Cerebellar nuclear complex (tissue), 1 donor: ENCODE measurements at regions not wholly inside any gene's neighbourhood (a gene's known extent, or its start where the extent isn't known, plus 50 kb on each side); places are given as distances from the start of the nearest gene placed in this dataset.
"Not testable (repeated sequence)": the region's sequence is repeated elsewhere in the genome, so short reads cannot be mapped to it uniquely, and the experiment has no call there.

ENCODE experiments used
- DNase-seq, 2 experiments: peaks; one replicate each; lab custom pipeline; 2025; lab: John Stamatoyannopoulos, UW

DNA sequence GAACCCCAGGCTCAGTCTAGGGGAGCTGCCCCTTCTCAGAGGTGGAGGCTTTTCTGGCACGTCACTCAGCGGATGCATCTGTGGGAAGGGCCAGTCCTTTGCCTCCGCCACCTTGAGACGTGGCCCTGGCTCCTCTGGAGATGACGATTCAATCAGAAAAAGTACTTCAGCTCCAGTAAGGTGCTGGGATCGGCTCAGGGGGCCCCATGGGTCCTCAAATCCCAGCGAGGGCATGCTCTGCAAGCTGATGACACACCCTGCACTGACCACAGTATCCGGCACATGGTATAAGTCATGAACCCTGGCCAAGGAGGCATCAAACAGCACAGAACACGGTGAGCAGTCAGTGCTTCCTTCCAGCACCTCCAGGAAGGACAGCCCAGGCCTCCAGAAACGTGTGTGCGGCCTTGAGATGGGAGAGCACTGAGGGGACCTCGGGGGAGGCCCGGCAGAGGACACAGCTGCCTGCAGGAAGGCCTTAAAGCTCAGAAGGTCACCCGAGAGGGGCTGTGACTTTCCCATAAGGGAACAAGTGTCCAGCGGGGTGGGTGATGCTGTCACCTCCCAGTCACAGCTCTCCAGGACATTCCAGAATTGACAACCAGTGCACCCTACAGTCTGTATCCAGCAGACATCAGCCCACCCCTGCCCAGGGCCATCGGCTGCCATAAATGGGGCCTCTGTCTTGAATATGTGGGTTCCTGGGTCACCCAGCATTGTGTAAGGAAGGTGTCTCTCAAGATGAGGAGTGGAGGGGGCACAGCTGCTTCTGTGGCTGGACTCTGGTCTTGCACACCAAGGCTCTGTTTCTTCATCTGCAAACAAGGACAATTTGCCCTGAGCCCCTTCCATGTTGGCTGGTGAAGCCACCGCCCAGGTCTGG is 205.8 kb downstream of the NDUFA10 start:
- DNase-seq, result no peak

DNA sequence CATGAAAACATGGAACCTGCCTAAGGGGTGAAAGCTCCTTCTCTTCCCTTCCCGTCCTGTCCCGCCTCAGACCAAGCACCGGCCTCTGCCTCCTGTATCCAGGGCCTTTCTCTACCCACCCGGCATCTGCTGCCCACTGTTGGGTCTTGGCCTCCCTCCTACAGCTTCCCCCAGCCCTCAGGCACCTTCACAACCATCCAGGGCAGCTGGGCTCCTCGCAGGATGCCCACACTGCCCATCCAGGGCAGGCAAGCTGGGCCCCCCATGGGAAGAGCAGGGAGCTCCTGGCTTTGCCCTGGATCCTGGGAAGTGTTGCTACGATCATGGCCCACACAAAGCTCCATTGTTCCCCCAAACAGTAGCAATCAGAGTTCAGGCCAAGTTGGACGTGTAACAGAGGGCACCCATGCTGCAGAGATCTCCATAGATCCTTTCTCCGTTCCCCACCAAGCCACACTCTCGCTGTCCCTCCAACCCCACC is 206.6 kb downstream of the NDUFA10 start:
- DNase-seq, result no peak

DNA sequence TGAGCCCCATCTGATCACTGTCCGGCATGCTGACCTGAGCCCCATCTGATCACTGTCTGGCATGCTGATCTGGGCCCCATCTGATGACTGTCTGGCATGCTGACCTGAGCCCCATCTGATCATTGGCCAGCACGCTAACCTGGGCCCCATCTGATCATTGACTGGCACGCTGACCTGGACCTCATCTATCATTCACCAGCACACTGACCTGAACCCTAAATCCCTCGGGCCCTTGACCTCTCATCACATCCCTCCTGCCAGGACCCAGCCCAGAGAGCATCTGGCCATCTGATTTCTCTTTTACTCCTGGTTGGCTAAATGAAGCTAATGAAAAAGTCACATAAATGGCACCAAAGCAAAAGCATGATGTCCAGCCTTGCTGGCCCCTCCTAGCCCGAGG is 207.1 kb downstream of the NDUFA10 start:
- DNase-seq, result no peak

DNA sequence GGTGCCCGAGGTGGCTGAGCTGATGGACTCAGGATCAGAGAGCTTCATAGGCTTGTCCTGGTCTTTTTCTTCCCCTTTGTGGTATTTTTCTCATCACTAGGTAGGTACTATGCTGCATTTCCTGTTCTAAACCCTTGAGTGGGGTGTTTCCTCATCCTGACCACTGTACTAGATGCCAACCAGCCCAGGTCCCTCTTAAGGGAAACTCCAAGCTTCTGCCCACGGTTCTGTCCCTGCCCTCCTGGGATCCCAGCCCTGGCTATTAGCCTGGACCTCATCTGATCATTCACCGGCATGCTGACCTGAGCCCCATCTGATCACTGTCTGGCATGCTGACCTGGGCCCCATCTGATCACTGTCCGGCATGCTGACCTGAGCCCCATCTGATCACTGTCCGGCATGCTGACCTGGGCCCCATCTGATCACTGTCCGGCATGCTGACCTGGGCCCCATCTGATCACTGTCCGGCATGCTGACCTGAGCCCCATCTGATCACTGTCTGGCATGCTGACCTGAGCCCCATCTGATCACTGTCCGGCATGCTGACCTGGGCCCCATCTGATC is 207.6 kb downstream of the NDUFA10 start:
- DNase-seq, result not testable (repeated sequence)

- no peak for DNase-seq
Measured at GRCh38 chr2:239816576-239817467, 208.3 kb downstream of the NDUFA10 start.

GRCh38 chr2:239815671-239816070 is 209.5 kb downstream of the NDUFA10 start:
- no peak for DNase-seq

DNA sequence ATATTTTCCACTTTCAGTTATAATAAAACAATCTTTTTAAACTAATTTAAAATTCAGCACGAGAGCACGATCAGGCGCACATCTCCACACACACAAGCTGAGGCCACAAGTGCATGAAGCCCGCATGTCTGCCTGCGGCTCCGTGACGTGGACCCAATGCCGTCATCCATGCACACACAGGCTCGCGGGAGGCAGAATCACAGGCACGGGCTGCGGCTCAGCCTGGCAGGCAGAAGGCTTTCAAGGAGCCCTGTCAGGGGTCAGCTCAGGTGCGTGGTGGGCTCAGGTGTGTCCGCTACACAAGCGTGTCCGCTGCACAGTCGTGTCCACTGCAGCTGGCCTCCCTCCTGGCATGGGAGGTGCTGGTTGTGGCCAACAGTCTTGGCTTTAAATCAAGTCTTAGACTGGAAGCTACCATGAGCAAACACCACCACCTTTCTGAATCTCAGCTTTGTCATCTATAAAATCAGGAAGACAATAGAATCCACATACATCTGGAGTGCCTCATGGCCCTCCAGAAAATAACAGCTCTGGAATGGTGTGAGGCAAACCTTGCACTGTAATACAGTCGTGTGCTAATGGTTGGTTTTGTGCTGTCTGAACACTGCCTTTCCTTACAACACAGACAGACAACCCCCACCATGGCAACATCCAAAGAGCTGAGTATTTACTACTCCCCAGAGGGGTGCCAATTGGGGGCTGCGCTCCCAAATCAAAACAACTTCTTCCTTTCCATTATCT is 210.1 kb downstream of the NDUFA10 start:
- no peak for DNase-seq

DNA sequence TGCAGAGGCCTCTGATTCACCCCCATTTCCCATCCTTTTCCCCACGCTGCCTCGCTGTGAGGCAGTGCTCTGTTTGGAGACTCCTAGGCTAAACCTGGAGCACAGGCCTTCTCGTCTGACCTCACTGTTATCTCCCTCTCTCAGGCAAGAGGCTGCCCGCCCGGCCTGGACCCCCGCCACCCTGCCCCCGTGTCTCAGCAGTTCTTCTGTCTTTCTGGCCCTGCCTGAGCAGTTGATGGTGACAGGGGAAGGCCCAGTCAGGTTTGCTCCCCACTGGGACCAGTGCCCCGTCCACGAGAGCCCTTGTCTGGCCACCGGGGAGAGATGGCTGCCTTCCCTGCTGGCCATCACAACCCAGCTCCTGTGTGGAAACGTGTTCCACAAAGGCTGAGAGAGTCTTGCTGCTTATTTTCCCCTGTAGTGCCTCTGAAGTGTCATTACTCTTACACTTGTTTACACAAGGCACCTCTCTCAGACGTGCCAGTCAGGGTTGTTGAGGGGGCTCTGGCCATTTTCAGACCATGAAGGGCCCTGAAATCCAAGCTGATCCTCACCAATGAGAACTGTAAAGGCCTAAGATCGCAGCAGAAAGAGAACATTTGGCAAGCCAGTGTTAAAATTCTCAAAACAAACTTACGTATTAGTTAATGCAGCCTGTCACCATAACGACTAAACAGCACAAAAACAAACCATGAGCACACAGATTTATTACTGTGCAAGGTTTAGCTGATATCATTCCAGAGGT is 210.9 kb downstream of the NDUFA10 start:
- DNase-seq, result no peak

- DNase-seq, result no peak
Measured at GRCh38 chr2:239813261-239814115, 211.7 kb downstream of the NDUFA10 start.

GRCh38 chr2:239811806-239812560 is 213.2 kb downstream of the NDUFA10 start:
- DNase-seq, result no peak

- DNase-seq, result no peak
Measured at GRCh38 chr2:239811111-239811781, 213.9 kb downstream of the NDUFA10 start.

DNA sequence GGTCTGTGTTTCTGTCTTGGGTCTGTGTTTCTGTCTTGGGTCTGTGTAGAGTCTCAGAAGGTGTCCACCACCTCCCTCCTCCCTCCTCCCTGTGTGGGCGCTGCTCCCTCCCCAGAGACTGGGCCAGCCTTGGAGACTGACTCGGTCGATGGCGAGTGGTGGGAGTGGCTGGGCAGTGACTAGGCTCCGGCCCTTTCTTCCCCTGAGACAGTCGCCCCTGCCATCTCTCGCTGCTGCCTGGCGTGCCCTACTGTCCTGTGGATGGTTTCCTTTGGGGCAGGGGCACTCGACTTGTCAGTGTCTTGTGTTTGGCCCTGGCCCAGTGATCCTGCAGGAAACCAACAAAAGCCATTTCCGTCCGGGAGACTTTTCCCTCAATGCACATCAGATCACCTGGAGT is 215.8 kb downstream of the NDUFA10 start:
- no peak for DNase-seq

DNA sequence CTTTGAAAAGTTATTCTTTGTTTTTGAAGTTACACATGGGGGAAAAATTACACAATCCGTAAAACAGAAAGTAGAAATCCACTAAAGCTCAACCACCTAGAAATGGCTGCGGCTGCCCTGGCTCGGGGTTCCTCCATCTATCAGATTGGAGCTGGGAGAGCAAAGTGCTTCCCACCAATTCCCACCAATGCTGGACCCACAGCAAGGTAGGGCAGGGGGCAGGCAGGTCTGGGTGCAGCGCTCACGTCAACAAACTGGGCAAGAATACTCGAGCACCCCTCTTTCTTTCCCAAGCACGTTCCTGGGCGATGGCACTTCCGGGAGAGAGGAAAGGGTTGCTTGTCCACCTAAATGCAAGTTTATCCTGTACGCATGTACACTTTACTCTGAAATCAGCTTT is 217.6 kb downstream of the NDUFA10 start:
- no peak for DNase-seq

DNA sequence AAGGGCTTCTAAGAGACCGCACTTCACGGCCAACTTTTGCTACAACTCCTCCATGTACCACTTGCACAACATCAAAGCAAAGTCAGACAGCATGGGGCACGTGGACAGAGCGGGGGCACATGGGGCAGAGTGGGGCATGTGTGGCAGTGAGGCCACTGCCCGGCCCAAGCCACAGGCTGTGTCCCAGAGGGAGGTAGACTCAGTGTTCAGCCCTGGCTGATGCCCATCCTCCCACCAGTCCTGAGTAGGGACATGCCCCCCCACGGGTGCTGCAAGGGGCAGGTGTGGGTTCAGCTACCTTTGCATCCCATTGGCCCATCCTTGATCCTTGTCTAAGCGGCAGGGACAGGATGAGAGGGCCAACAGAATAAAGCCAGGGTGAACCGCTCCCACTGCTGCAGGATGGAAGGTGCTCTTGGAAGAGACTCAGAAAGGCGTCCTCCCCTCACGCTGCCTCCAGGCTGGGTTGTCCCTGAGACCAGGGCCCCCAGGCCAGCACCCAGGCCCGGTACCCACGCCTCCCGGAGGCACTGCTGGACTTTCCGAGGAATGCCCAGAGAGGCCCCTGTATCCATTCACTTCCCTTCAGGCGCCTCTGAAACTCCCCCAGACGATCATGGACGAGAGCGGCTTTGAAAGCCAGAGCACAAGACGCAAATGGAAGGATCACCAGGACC is 218.2 kb downstream of the NDUFA10 start:
- no peak for DNase-seq

GRCh38 chr2:239806276-239806675 is 218.9 kb downstream of the NDUFA10 start:
- DNase-seq, result no peak

DNA sequence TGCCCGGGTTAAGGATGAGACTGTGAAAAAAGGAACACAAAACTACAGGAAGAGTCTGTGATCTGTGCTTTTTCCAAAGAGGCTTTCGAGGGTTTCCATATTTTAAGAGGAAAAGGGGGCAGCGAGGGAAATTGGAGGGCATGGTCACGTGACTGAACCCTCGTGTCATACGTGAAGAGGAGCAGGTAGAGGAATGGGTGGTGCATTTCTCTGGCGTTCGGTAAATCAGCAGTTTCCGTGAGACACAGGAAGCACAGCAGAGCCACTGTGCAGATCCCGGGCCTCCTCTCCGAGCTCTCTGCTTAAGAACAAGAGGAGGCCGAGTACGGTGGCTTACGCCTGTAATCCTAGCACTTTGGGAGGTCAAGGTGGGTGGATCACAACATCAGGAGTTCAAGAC is 219.7 kb downstream of the NDUFA10 start:
- DNase-seq, result no peak

- DNase-seq, result no peak
Measured at GRCh38 chr2:239805043-239805329, 220.2 kb downstream of the NDUFA10 start.
